ENCODE measurements at regions not wholly inside any gene's neighbourhood (a gene's known extent, or its start where the extent isn't known, plus 50 kb on each side); places are given as distances from the start of the nearest gene placed in this dataset.
A peak's percentile ranks its signal among the peaks of the same experiment; 100 is the strongest.
"Not testable (repeated sequence)": the region's sequence is repeated elsewhere in the genome, so short reads cannot be mapped to it uniquely, and the experiment has no call there.

- no peak for DNase-seq (ENCODE audit: low spot score)
These were observed 178.4 kb downstream of the RTP5 start for GRCh38 chr2:242047963-242048362.

- no peak for DNase-seq (ENCODE audit: low spot score)
These were observed 178.9 kb downstream of the RTP5 start for GRCh38 chr2:242048479-242048878.

GRCh38 chr2:242049492-242049891 is 180.0 kb downstream of the RTP5 start:
- DNase-seq (ENCODE audit: low spot score), result not testable (repeated sequence)

GRCh38 chr2:242051463-242051862 is 181.9 kb downstream of the RTP5 start:
- no peak for DNase-seq (ENCODE audit: low spot score)

- DNase-seq (ENCODE audit: low spot score), result no peak
These were observed 182.9 kb downstream of the RTP5 start for GRCh38 chr2:242052421-242052820.

GRCh38 chr2:242053921-242054320 is 184.4 kb downstream of the RTP5 start:
- DNase-seq (ENCODE audit: low spot score), result no peak

- no peak for DNase-seq (ENCODE audit: low spot score)
These were observed 184.9 kb downstream of the RTP5 start for GRCh38 chr2:242054406-242054805.

GRCh38 chr2:242054881-242055801 is 185.6 kb downstream of the RTP5 start:
- no peak for DNase-seq (ENCODE audit: low spot score)

GRCh38 chr2:242056026-242056425 is 186.5 kb downstream of the RTP5 start:
- DNase-seq (ENCODE audit: low spot score), result no peak

GRCh38 chr2:242056785-242057184 is 187.3 kb downstream of the RTP5 start:
- DNase-seq (ENCODE audit: low spot score), result no peak

GRCh38 chr2:242057379-242058040 is 188.0 kb downstream of the RTP5 start:
- DNase-seq (ENCODE audit: low spot score), result no peak

GRCh38 chr2:242058116-242058680 is 188.7 kb downstream of the RTP5 start:
- DNase-seq (ENCODE audit: low spot score), result no peak

- no peak for DNase-seq (ENCODE audit: low spot score)
These were observed 190.0 kb downstream of the RTP5 start for GRCh38 chr2:242059566-242059965.

- DNase-seq (ENCODE audit: low spot score), result peak; percentile 62
These were observed 190.8 kb downstream of the RTP5 start for GRCh38 chr2:242060212-242060835.

GRCh38 chr2:242061930-242062329 is 192.4 kb downstream of the RTP5 start:
- not testable (repeated sequence) for DNase-seq (ENCODE audit: low spot score)

- no peak for DNase-seq (ENCODE audit: low spot score)
These were observed 193.9 kb downstream of the RTP5 start for GRCh38 chr2:242063436-242063835.

GRCh38 chr2:242063850-242064249 is 194.3 kb downstream of the RTP5 start:
- DNase-seq (ENCODE audit: low spot score), result no peak

- no peak for DNase-seq (ENCODE audit: low spot score)
These were observed 195.1 kb downstream of the RTP5 start for GRCh38 chr2:242064364-242065250.

GRCh38 chr2:242065426-242065825 is 195.9 kb downstream of the RTP5 start:
- no peak for DNase-seq (ENCODE audit: low spot score)

- no peak for DNase-seq (ENCODE audit: low spot score)
These were observed 199.5 kb downstream of the RTP5 start for GRCh38 chr2:242069018-242069417.

GRCh38 chr2:242069938-242070395 is 200.4 kb downstream of the RTP5 start:
- DNase-seq (ENCODE audit: low spot score), result not testable (repeated sequence)
